SK-N-SH (cell line): ENCODE measurements at regions not wholly inside any gene's neighbourhood (a gene's known extent, or its start where the extent isn't known, plus 50 kb on each side); places are given as distances from the start of the nearest gene placed in this dataset.
"Not testable (repeated sequence)": the region's sequence is repeated elsewhere in the genome, so short reads cannot be mapped to it uniquely, and the experiment has no call there.

Experiments used
- CTCF ChIA-PET: fragments of 300-600, 350-600 bp; formaldehyde crosslinking; extraction: SDS; loops from one replicate; lab custom pipeline; 2021; lab: Yijun Ruan, JAX
- POLR2A ChIA-PET: fragments of 350-600 bp; sonication (Branson Sonifier 250); formaldehyde crosslinking; extraction: SDS; loops from one replicate; lab custom pipeline; 2020; ENCODE audit warnings: antibody characterized with exemption, inconsistent platforms; lab: Yijun Ruan, JAX
- DNase-seq: peaks from one replicate; pipeline ENCODE4 v3.0.0; 2012
- H2AFZ ChIP-seq: fragments of 200-600 bp; sonication (generic); 2 replicates; pipeline ENCODE4 v1.8.1; 2016; ENCODE audit warnings: antibody characterized with exemption, mild to moderate bottlenecking, low read depth
- H3F3A ChIP-seq: fragments of 200-600 bp; sonication (generic); replicated peaks from 2 replicates; pipeline ENCODE3; 2016; ENCODE audit warnings: antibody characterized with exemption, mild to moderate bottlenecking; ENCODE audit not compliant: insufficient read depth
- H3K27ac ChIP-seq, 2 experiments: fragments of 200-500 bp in 1 of 2; fragments of 200-600 bp in 1 of 2; sonication (Bioruptor generic) in 1 of 2; sonication (generic), shearing (Covaris generic) in 1 of 2; 2 replicates each; pipeline versions ENCODE4 v1.5.1 to v1.6.1; 2014 to 2016; ENCODE audit warnings: low read depth in 2 of 2, inconsistent platforms in 1 of 2, low read length in 1 of 2, mild to moderate bottlenecking in 1 of 2, mixed read lengths in 1 of 2
- H3K27me3 ChIP-seq: fragments of 200-600 bp; sonication (generic), shearing (Covaris generic); 2 replicates; pipeline ENCODE4 v1.6.1; 2016; ENCODE audit warnings: mixed run types; ENCODE audit not compliant: insufficient read depth
- H3K36me3 ChIP-seq, 2 experiments: fragments of 200-500 bp in 1 of 2; fragments of 200-600 bp in 1 of 2; sonication (Bioruptor generic) in 1 of 2; sonication (generic) in 1 of 2; replicated peaks in 1 of 2; 2 replicates each; pipeline versions ENCODE3 to v1.5.1; 2014 to 2016; ENCODE audit warnings: low read length in 1 of 2, mild to moderate bottlenecking in 1 of 2; ENCODE audit not compliant: insufficient read depth in 2 of 2, control insufficient read depth in 1 of 2
- H3K4me1 ChIP-seq, 2 experiments: fragments of 200-500 bp in 1 of 2; fragments of 200-600 bp in 1 of 2; sonication (Bioruptor generic) in 1 of 2; sonication (generic), shearing (Covaris generic) in 1 of 2; 2 replicates each; pipeline versions ENCODE4 v1.5.1 to v1.6.1; 2014 to 2016; ENCODE audit warnings: low read depth in 1 of 2, low read length in 1 of 2, mixed run types in 1 of 2; ENCODE audit not compliant: insufficient read depth in 2 of 2, control insufficient read depth in 1 of 2
- H3K4me2 ChIP-seq: fragments of 200-600 bp; sonication (generic), shearing (Covaris generic); 2 replicates; pipeline ENCODE4 v1.6.1; 2017; ENCODE audit warnings: mixed run types
- H3K4me3 ChIP-seq, 2 experiments: fragments of 200-500 bp in 1 of 2; fragments of 200-600 bp in 1 of 2; sonication (Bioruptor generic) in 1 of 2; sonication (generic), shearing (Covaris generic) in 1 of 2; 2 replicates each; pipeline versions ENCODE4 v1.5.1 to v1.8.1; 2014 to 2016; ENCODE audit warnings: low read depth in 2 of 2, inconsistent platforms in 1 of 2, low read length in 1 of 2, mild to moderate bottlenecking in 1 of 2, mixed read lengths in 1 of 2, moderate library complexity in 1 of 2
- H3K79me2 ChIP-seq: fragments of 200-600 bp; sonication (generic); 2 replicates; pipeline ENCODE4 v1.8.1; 2017; ENCODE audit warnings: mild to moderate bottlenecking; ENCODE audit not compliant: insufficient read depth
- H3K9ac ChIP-seq: fragments of 200-600 bp; sonication (generic); 2 replicates; pipeline ENCODE4 v1.6.1; 2017; ENCODE audit warnings: mixed run types
- H3K9me2 ChIP-seq: fragments of 200-600 bp; sonication (generic); 2 replicates; pipeline ENCODE4 v1.6.1; 2017; ENCODE audit warnings: mixed run types
- H3K9me3 ChIP-seq: fragments of 200-600 bp; sonication (generic); 2 replicates; pipeline ENCODE4 v1.6.1; 2017; ENCODE audit warnings: mixed run types, mild to moderate bottlenecking, moderate library complexity
- H4K20me1 ChIP-seq: fragments of 200-600 bp; sonication (generic); 2 replicates; pipeline ENCODE4 v1.6.1; 2017; ENCODE audit warnings: mild to moderate bottlenecking, mixed run types; ENCODE audit not compliant: insufficient read depth
- CHD2 ChIP-seq: fragments of 150-350 bp; IDR thresholded peaks from 2 replicates; pipeline ENCODE4 v1.6.1; 2018; ENCODE audit warnings: low read length; ENCODE audit not compliant: partially characterized antibody
- EZH2phosphoT487 ChIP-seq: fragments of 200-600 bp; sonication (generic); IDR thresholded peaks from 2 replicates; pipeline ENCODE4 v1.6.1; 2017; ENCODE audit warnings: low read depth, mixed run types, mild to moderate bottlenecking, antibody characterized with exemption, moderate library complexity, borderline replicate concordance
- MEF2A ChIP-seq: IDR thresholded peaks from 2 replicates; pipeline ENCODE4 v1.4.0; 2012; ENCODE audit warnings: low read depth, borderline replicate concordance
- MXI1 ChIP-seq: IDR thresholded peaks from 2 replicates; pipeline ENCODE4 v1.6.1; 2012; ENCODE audit warnings: mild to moderate bottlenecking, low read depth, low read length, improper control_type of control experiment
- NFIC ChIP-seq: IDR thresholded peaks from 2 replicates; pipeline ENCODE4 v1.4.0; 2012; ENCODE audit warnings: borderline replicate concordance
- RCOR1 ChIP-seq: fragments of 150-350 bp; IDR thresholded peaks from 2 replicates; pipeline ENCODE4 v1.6.1; 2017; ENCODE audit warnings: antibody characterized with exemption, low read length
- SMC3 ChIP-seq: IDR thresholded peaks from 2 replicates; pipeline ENCODE4 v1.6.1; 2012; ENCODE audit warnings: low read depth, low read length, improper control_type of control experiment
- YY1 ChIP-seq: IDR thresholded peaks from 2 replicates; pipeline ENCODE4 v1.4.0; 2012; ENCODE audit warnings: low read depth, mild to moderate bottlenecking
- WGBS: methylation state at CpG from one replicate; pipeline ENCODE4 v1.1.6; 2017; ENCODE audit warnings: low lambda C conversion rate; 5-methylcytosine and 5-hydroxymethylcytosine counted together

DNA sequence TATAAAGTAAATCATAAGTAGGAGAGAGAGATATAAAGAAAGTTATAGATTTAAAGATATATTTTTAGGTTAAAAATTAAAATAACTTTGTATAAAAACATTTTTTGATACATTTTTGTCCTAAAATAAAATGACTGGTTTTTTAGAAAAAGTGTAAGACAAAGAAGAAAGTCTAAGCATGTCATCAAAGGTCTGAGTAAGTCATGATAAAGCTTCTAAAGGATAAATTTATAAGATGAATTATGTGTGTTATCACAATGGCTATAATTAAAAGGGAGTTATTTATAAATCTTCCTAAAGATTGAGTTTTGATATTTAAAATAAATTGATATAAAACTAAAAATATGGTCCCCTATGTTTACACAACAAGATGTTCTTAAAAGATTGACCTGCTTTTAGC, 370.9 kb downstream of the PTPRU start:
- H3K9ac ChIP-seq, result no peak overlapping the region
- H3F3A ChIP-seq, result no peaks in the 10 kb centered on the region
- H3K4me1 ChIP-seq, result no peaks in the 10 kb centered on the region
- no peak for DNase-seq
- no peaks in the 10 kb centered on the region for H3K36me3 ChIP-seq
- H3K27ac ChIP-seq, result no peak overlapping the region
- no peak for TF ChIP-seq CHD2
- TF ChIP-seq NFIC, result no peak
- TF ChIP-seq YY1, result no peak
- no peaks in the 10 kb centered on the region for H3K9me3 ChIP-seq
- POLR2A ChIA-PET, result no interaction called here
- no peak overlapping the region for H3K4me3 ChIP-seq
- H2AFZ ChIP-seq, result no peak overlapping the region
- no peaks in the 10 kb centered on the region for H3K27me3 ChIP-seq
- H4K20me1 ChIP-seq, result no peaks in the 10 kb centered on the region
- H3K79me2 ChIP-seq, result no peaks in the 10 kb centered on the region
- CTCF ChIA-PET, result interaction anchor here (1.0 to 1.4 kb wide), 2 partner anchors 19 to 99 kb away, joined by 3 to 4 read pairs; no protein-coding TSS in a partner anchor
- no peaks in the 10 kb centered on the region for H3K9me2 ChIP-seq
- H3K4me2 ChIP-seq, result no peak overlapping the region

DNA sequence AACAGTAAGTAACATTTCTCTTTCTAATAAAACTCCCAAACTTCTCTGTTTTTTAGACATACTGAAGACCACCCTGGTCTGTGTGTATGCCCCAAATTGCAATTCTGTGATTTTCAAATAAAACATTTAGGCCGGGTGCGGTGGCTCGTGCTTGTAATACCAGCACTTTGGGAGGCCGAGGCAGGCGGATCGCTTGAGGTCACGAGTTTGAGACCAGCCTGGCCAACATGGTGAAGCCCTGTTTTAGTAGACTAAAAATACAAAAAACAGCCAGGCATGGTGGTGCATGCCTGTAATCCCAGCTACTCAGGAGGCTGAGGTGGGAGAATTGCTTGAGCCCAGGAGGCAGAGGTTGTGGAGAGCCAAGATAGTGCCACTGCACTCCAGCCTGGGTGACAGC, 368.5 kb downstream of the PTPRU start:
- H3K9me3 ChIP-seq, H3K36me3 ChIP-seq, H4K20me1 ChIP-seq, H3K4me3 ChIP-seq, DNase-seq, H3K79me2 ChIP-seq, H3K27ac ChIP-seq, H3K4me1 ChIP-seq, H3K4me2 ChIP-seq, H3F3A ChIP-seq, H2AFZ ChIP-seq, H3K27me3 ChIP-seq, H3K9ac ChIP-seq, H3K9me2 ChIP-seq, POLR2A ChIA-PET: not testable (repeated sequence)
- CTCF ChIA-PET, result interaction anchor here (1.1 kb wide), 1 partner anchor 27 kb away, joined by 3 read pairs; no protein-coding TSS in a partner anchor
- 50% methylated on average over 7 of the region's 7 CpGs for WGBS

DNA sequence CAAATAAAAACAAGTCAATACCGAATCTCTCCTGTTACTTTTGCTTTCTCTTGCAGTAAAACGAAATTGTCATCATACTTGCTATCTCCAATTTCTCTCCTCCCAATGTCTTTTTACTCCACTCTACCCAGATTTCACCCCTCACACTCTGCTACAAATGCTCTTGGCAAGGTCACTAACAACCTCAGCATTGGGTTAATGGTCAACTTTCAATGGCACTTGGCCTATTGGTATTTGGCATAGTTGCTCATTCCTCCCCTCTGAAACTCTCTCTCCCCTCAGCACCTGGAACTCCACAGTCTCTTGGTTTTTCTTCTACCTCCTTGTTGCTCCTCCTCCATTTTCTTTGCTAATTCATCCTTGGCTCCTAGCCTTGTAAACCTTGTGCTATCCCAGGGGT, 367.3 kb downstream of the PTPRU start:
- WGBS, result 27% methylated on average over 2 of the region's 2 CpGs
- Histone ChIP-seq H3K9me2 (no peaks in the 10 kb centered on the region), H3K36me3 (no peaks in the 10 kb centered on the region)

DNA sequence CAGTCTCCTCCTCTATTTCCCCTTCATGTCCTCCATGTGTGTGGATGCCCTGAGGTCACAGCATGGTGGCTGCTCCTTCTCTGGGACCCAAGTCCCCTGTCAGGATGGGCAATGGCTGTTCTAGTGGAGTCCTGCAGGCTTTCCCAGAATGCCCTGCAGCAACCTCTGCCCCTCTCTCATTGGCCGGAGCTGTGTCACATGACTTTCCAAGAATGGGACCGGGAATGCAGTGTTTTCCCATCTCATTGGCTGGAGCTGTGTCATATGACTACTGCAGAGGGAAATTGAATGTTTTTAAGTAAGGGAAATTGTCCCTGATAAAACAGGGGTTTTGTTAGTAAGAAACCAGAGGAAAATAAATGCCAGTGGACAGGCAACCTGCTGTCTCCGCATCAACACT, 365.9 kb downstream of the PTPRU start:
- H3K9me2 ChIP-seq, result no peaks in the 10 kb centered on the region
- POLR2A ChIA-PET, result no interaction called here
- H3K79me2 ChIP-seq, result no peaks in the 10 kb centered on the region
- no peak overlapping the region for H3K9ac ChIP-seq
- H3K4me3 ChIP-seq, result no peak overlapping the region
- TF ChIP-seq MEF2A (no peak), SMC3 (no peak), RCOR1 (no peak)
- H3F3A ChIP-seq, result no peaks in the 10 kb centered on the region
- H3K4me2 ChIP-seq, result no peak overlapping the region
- H3K27me3 ChIP-seq, result no peaks in the 10 kb centered on the region; the same call in 1 of the 2 replicates
- WGBS, result 47% methylated on average over 3 of the region's 3 CpGs
- H3K9me3 ChIP-seq, result no peaks in the 10 kb centered on the region
- H3K36me3 ChIP-seq, result no peaks in the 10 kb centered on the region
- H2AFZ ChIP-seq, result no peak overlapping the region
- no peaks in the 10 kb centered on the region for H4K20me1 ChIP-seq
- no peak overlapping the region for H3K27ac ChIP-seq
- CTCF ChIA-PET, result interaction anchor here (0.7 to 0.9 kb wide), 2 partner anchors 26 to 107 kb away, joined by 3 read pairs; no protein-coding TSS in a partner anchor
- no peaks in the 10 kb centered on the region for H3K4me1 ChIP-seq
- DNase-seq, result no peak

More for the DNA sequence above, 367.3 kb downstream of the PTPRU start:
- Histone ChIP-seq H3K4me2 (no peak overlapping the region), H3F3A (no peaks in the 10 kb centered on the region), H3K9ac (no peak overlapping the region), H4K20me1 (no peaks in the 10 kb centered on the region), H3K27ac (no peak overlapping the region), H2AFZ (no peak overlapping the region), H3K4me1 (no peaks in the 10 kb centered on the region), H3K79me2 (no peaks in the 10 kb centered on the region), H3K9me3 (no peaks in the 10 kb centered on the region), H3K27me3 (no peaks in the 10 kb centered on the region; the same call in 1 of the 2 replicates), H3K4me3 (no peak overlapping the region)
- CTCF ChIA-PET, result no interaction called here
- DNase-seq, result no peak
- POLR2A ChIA-PET, result no interaction called here
- TF ChIP-seq EZH2phosphoT487, result no peak
- TF ChIP-seq MXI1, result no peak
